ENCODE measurements at regions not wholly inside any gene's neighbourhood (a gene's known extent, or its start where the extent isn't known, plus 50 kb on each side); places are given as distances from the start of the nearest gene placed in this dataset.
"Not testable (repeated sequence)": the region's sequence is repeated elsewhere in the genome, so short reads cannot be mapped to it uniquely, and the experiment has no call there.

GRCh38 chr1:206280683-206281082, 77.3 kb downstream of the SRGAP2 start:
- not testable (repeated sequence) for TF ChIP-seq CTCF (IDR thresholded peaks at IDR 0.05 in 8 of 11, conservative IDR thresholded peaks at IDR 0.05 in 3 of 11); POLR2A (IDR thresholded peaks at IDR 0.05); POLR2AphosphoS5 (IDR thresholded peaks at IDR 0.05)

All from spleen (tissue), 7 donors.